Activated T-cell treated with anti-CD3 and anti-CD28 coated beads, Interleukin-2, amount 50 U/mL, for 4 hours (primary cell): ENCODE measurements at regions not wholly inside any gene's neighbourhood (a gene's known extent, or its start where the extent isn't known, plus 50 kb on each side); places are given as distances from the start of the nearest gene placed in this dataset.
"Not testable (repeated sequence)": the region's sequence is repeated elsewhere in the genome, so short reads cannot be mapped to it uniquely, and the experiment has no call there.

Source experiments
- ATAC-seq, 2 donors: fragments of 200-7000 bp; cut with Tn5 transposase; one replicate each; pipeline ENCODE4 v1.10.0; 2021
- DNase-seq: peaks from one replicate; pipeline ENCODE4 v3.0.0-alpha.2; 2020
- H3K27me3 Mint-ChIP-seq: one replicate; pipeline ENCODE4 v1.8.0; 2021; ENCODE audit warnings: low read depth, mixed read lengths
- H3K36me3 Mint-ChIP-seq: one replicate; pipeline ENCODE4 v1.8.0; 2022; ENCODE audit warnings: mixed read lengths; ENCODE audit not compliant: insufficient read depth
- H3K4me1 Mint-ChIP-seq: one replicate; pipeline ENCODE4 v1.8.0; 2021; ENCODE audit warnings: low read depth, mixed read lengths
- H3K4me3 Mint-ChIP-seq: one replicate; pipeline ENCODE4 v1.8.0; 2021; ENCODE audit warnings: mild to moderate bottlenecking, moderate library complexity, mixed read lengths
- H3K9me3 Mint-ChIP-seq: one replicate; pipeline ENCODE4 v1.8.0; 2021; ENCODE audit warnings: mixed read lengths

GRCh38 chr14:87407344-87407743 lies 585.6 kb downstream of the GALC start:
- ATAC-seq: no peak
- Mint-ChIP-seq H3K36me3 (no peaks in the 10 kb centered on the region), H3K9me3 (peaks cover 3% of the 10 kb centered on the region), H3K4me3 (no peak overlapping the region), H3K4me1 (no peaks in the 10 kb centered on the region), H3K27me3 (no peaks in the 10 kb centered on the region)
- DNase-seq: no peak

GRCh38 chr14:87405563-87405962 lies 587.4 kb downstream of the GALC start:
- Mint-ChIP-seq H3K36me3 (no peaks in the 10 kb centered on the region), H3K27me3 (no peaks in the 10 kb centered on the region), H3K9me3 (peaks cover 3% of the 10 kb centered on the region), H3K4me3 (no peak overlapping the region), H3K4me1 (no peaks in the 10 kb centered on the region)
- ATAC-seq: no peak
- DNase-seq: no peak

DNA sequence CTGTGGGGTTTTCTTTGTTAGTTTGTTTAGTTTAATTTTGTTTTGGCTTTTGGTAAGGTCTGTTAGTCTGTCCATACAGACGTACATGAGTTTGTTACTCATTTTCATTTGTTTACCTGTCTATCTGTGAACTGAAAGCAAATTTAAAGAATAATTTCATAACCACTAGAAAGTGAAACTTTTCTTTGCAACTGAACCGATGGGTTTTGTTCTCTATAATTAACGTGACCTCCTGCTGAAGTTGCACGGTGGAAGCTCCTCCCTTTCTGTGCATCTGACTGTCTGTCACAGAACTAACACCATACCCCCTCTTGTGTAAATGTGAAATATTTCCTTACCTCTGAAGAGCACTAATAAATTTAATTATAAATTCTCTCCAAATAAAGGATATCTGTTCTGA lies 595.5 kb downstream of the GALC start:
- Mint-ChIP-seq H3K36me3 (no peaks in the 10 kb centered on the region), H3K4me3 (no peak overlapping the region), H3K27me3 (no peaks in the 10 kb centered on the region), H3K4me1 (no peaks in the 10 kb centered on the region), H3K9me3 (no peaks in the 10 kb centered on the region)
- ATAC-seq (no peak), DNase-seq (no peak)

DNA sequence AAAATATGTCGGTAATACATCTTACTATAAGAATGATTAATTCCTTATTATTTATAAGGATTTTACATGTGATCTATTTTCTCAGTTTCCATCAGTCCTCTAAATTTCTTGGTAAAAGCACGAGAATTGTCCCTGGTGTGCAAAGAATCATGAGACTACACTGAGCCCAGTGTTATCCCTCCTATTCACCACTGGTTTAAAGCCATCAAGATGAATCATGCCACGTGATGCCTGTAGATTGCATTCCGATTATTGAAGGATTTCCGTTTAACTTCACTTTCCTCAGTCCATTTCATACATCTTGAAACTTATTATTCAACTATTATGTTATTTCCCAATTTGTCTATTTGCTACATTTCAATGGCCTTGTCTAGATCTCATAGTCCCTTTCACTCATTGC lies 601.9 kb downstream of the GALC start:
- peaks cover 13% of the 10 kb centered on the region for H3K9me3 Mint-ChIP-seq
- DNase-seq: no peak
- H3K36me3 Mint-ChIP-seq: no peaks in the 10 kb centered on the region
- no peak overlapping the region for H3K4me3 Mint-ChIP-seq
- no peak for ATAC-seq
- no peaks in the 10 kb centered on the region for H3K4me1 Mint-ChIP-seq
- no peaks in the 10 kb centered on the region for H3K27me3 Mint-ChIP-seq

DNA sequence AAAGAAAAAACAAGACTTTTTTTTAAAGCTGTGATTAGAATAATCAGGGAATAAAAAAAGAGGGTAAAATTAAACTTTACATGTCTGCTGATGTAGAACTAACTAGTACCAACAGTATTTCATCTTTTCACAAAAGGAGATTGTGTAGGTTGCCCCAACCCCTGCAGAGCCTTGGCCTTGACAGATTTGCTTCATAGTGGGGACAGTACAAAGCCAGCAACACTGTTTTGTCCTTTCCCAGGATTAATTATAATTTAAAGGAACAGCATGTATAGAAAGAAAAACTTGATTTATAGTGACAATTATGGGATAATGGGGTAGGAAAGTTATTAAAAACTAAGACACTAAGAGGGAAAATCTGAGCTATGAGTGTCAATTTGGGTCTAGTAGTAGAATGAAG lies 604.0 kb downstream of the GALC start:
- peaks cover 16% of the 10 kb centered on the region for H3K9me3 Mint-ChIP-seq
- no peaks in the 10 kb centered on the region for H3K36me3 Mint-ChIP-seq
- H3K27me3 Mint-ChIP-seq: no peaks in the 10 kb centered on the region
- H3K4me1 Mint-ChIP-seq: no peaks in the 10 kb centered on the region
- no peak for DNase-seq
- no peak overlapping the region for H3K4me3 Mint-ChIP-seq
- no peak for ATAC-seq

DNA sequence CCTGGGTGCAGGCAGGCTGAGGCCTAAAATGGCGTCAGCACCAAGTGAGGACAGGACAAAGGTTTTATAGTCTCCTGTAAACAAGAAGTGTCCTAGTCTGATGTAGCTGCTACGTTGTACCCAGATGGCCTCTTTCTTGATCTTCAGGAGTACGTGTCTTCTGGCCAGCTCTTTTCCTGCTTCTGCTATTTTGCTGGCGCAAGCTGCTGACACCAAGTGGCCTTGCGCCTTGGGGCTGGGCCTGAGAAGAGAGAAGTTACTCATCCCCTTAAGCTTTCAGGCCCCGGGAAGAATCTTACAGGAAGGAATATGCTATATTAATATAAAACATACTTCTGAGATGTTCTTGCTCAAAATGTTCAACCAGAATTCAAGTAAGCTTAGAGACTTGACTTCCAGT lies 605.2 kb downstream of the GALC start:
- Mint-ChIP-seq H3K4me3 (no peak overlapping the region), H3K27me3 (no peaks in the 10 kb centered on the region), H3K9me3 (peaks cover 26% of the 10 kb centered on the region), H3K36me3 (no peaks in the 10 kb centered on the region), H3K4me1 (no peaks in the 10 kb centered on the region)
- ATAC-seq (no peak), DNase-seq (no peak)

DNA sequence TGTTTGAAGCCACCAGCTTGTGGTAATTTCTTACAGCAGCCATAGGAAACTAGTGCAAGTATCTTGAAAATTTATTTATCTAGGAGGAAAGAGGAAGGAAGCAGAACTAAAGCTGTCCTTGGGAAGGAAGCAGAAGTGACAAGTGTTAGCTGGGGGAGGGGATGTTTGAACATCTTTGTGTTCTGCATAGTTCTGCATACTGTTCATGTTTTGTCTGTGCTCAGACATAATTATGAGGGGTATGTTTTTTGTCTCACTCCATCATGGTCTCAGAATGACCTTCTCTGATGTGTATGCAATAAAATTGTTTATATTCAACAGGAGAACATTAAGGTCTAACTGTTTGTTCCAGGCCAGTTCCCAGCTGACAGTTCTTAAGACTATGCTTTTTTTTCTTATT lies 606.5 kb downstream of the GALC start:
- Mint-ChIP-seq H3K4me1 (no peaks in the 10 kb centered on the region), H3K27me3 (no peaks in the 10 kb centered on the region), H3K4me3 (no peak overlapping the region), H3K9me3 (peaks cover 32% of the 10 kb centered on the region), H3K36me3 (no peaks in the 10 kb centered on the region)
- DNase-seq: no peak
- no peak for ATAC-seq

DNA sequence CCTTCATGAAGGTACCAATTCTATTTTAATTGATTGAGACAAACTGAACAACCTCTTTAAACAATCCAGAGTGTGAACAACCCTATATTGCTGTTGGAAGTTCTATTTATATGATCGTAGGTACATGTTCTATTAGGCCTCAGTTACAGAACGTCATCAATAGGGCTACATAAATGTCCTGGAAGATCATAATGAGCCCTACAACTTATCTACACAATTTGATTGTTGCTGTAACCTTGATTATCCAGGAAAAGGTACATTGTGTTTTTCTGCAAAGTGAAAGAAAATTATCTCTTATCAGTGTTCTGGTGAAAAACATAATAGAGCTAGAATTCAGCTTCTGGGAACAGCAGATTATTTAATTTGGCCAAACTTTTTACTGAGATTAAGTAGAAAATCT lies 612.9 kb downstream of the GALC start:
- no peaks in the 10 kb centered on the region for H3K36me3 Mint-ChIP-seq
- H3K4me3 Mint-ChIP-seq: no peak overlapping the region
- H3K27me3 Mint-ChIP-seq: no peaks in the 10 kb centered on the region
- ATAC-seq (no peak), DNase-seq (no peak)
- H3K4me1 Mint-ChIP-seq: no peaks in the 10 kb centered on the region
- H3K9me3 Mint-ChIP-seq: peaks cover 21% of the 10 kb centered on the region

GRCh38 chr14:87368751-87369150 lies 624.2 kb downstream of the GALC start:
- Mint-ChIP-seq H3K9me3 (peaks cover 4% of the 10 kb centered on the region), H3K4me3 (no peak overlapping the region), H3K36me3 (no peaks in the 10 kb centered on the region), H3K4me1 (no peaks in the 10 kb centered on the region), H3K27me3 (no peaks in the 10 kb centered on the region)
- no peak for DNase-seq
- ATAC-seq: no peak

DNA sequence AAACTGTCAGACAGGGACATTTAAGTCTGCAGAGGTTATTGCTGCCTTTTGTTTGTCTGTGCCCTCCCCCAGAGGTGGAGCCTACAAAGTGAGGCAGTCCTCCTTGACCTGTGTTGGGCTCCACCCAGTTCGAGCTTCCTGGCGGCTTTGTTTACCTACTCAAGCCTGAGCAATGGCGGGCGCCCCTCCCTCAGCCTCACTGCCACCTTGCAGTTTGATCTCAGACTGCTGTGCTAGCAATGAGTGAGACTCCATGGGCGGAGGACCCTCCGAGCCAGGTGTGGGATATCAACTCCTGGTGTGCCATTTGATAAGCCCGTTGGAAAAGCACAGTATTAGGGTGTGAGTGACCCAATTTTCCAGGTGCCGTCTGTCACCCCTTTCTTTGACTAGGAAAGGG lies 632.7 kb downstream of the GALC start:
- not testable (repeated sequence) for H3K4me1 Mint-ChIP-seq, DNase-seq, H3K4me3 Mint-ChIP-seq, ATAC-seq, H3K9me3 Mint-ChIP-seq, H3K36me3 Mint-ChIP-seq, H3K27me3 Mint-ChIP-seq

DNA sequence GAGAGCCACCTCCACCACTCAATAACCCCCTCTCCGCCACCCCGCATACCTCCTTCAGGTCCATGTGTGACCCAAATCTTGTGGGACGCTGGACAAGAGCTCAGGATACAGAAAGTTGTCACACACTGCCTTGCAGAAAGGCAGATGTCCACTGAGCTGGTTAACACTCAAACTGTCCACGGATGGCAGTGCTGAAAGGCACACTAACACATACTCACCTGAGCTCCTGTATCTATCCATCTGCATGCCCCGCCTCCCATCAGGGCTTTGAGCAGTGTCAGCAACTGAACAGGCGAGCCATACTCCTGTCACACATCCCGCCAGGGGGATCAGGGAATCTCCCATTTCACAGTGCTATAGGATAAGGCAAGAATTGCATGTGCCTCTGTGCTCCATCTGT lies 642.0 kb downstream of the GALC start:
- H3K36me3 Mint-ChIP-seq: no peaks in the 10 kb centered on the region
- peaks cover 9% of the 10 kb centered on the region for H3K9me3 Mint-ChIP-seq
- no peaks in the 10 kb centered on the region for H3K27me3 Mint-ChIP-seq
- ATAC-seq (no peak), DNase-seq (no peak)
- no peaks in the 10 kb centered on the region for H3K4me1 Mint-ChIP-seq
- no peak overlapping the region for H3K4me3 Mint-ChIP-seq

- ATAC-seq (no peak), DNase-seq (no peak)
- no peaks in the 10 kb centered on the region for H3K36me3 Mint-ChIP-seq
- no peaks in the 10 kb centered on the region for H3K4me1 Mint-ChIP-seq
- H3K27me3 Mint-ChIP-seq: no peaks in the 10 kb centered on the region
- H3K4me3 Mint-ChIP-seq: no peak overlapping the region
- peaks cover 9% of the 10 kb centered on the region for H3K9me3 Mint-ChIP-seq
Measured at GRCh38 chr14:87349921-87350320, 643.1 kb downstream of the GALC start.

DNA sequence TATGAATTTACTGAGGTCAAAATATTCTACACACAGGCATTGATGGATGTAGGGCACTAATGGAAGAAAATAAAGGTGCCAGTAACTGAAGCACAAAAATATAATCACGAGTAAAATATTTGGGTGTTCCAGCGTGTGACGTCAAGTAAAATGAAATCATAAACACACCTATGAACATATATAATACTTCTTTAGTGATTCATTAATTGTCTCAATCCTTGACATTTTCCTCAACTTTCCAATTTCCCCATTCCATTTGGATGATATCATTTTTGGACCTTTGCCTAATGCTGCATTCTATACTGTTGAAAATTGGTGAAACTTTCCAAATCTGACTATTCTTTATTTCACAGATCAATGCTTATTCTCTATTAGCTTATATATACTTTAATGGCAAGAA lies 649.3 kb downstream of the GALC start:
- no peaks in the 10 kb centered on the region for H3K27me3 Mint-ChIP-seq
- no peaks in the 10 kb centered on the region for H3K4me1 Mint-ChIP-seq
- H3K9me3 Mint-ChIP-seq: peaks cover 12% of the 10 kb centered on the region
- no peak overlapping the region for H3K4me3 Mint-ChIP-seq
- ATAC-seq (no peak), DNase-seq (no peak)
- no peaks in the 10 kb centered on the region for H3K36me3 Mint-ChIP-seq

- DNase-seq (no peak), ATAC-seq (no peak)
- no peaks in the 10 kb centered on the region for H3K4me1 Mint-ChIP-seq
- peaks cover 8% of the 10 kb centered on the region for H3K9me3 Mint-ChIP-seq
- no peak overlapping the region for H3K4me3 Mint-ChIP-seq
- no peaks in the 10 kb centered on the region for H3K27me3 Mint-ChIP-seq
- no peaks in the 10 kb centered on the region for H3K36me3 Mint-ChIP-seq
Measured at GRCh38 chr14:87334997-87335685, 657.8 kb downstream of the GALC start.

- Mint-ChIP-seq H3K4me3 (no peak overlapping the region), H3K27me3 (no peaks in the 10 kb centered on the region), H3K4me1 (no peaks in the 10 kb centered on the region), H3K9me3 (peaks cover 12% of the 10 kb centered on the region), H3K36me3 (no peaks in the 10 kb centered on the region)
- DNase-seq: no peak
- no peak for ATAC-seq
Measured at GRCh38 chr14:87331991-87332390, 661.0 kb downstream of the GALC start.

GRCh38 chr14:87325741-87326140 lies 667.2 kb downstream of the GALC start:
- Mint-ChIP-seq H3K36me3 (no peaks in the 10 kb centered on the region), H3K27me3 (no peaks in the 10 kb centered on the region), H3K4me1 (no peaks in the 10 kb centered on the region), H3K4me3 (no peak overlapping the region), H3K9me3 (peaks cover 12% of the 10 kb centered on the region)
- DNase-seq: no peak
- ATAC-seq: no peak
